Nucleus accumbens (tissue), 56 donors: ENCODE measurements at regions not wholly inside any gene's neighbourhood (a gene's known extent, or its start where the extent isn't known, plus 50 kb on each side); places are given as distances from the start of the nearest gene placed in this dataset.
"Not testable (repeated sequence)": the region's sequence is repeated elsewhere in the genome, so short reads cannot be mapped to it uniquely, and the experiment has no call there.

Experiments
- DNase-seq, 56 donors: peaks; one replicate each; lab custom pipeline; 2025; lab: John Stamatoyannopoulos, UW

DNA sequence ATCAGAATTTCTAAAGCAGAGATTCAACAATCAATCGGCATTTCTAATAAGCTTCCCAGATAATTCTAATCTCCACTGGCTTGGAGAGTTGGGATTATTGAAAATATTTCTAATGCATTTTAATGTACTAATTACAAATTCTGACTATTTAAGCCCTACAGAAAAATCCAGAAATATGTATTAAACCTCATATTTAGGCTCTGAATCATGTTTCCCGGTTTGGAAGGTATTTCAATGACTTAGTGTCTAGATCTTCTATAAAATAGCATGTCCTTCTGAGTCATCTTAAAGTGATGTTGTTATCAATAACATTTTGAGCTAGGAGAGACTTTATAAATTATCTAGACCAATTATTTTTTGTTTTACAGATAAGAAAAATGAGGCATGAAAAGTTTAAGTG, 258.8 kb upstream of the NRXN1 start:
- DNase-seq, result no peak

DNA sequence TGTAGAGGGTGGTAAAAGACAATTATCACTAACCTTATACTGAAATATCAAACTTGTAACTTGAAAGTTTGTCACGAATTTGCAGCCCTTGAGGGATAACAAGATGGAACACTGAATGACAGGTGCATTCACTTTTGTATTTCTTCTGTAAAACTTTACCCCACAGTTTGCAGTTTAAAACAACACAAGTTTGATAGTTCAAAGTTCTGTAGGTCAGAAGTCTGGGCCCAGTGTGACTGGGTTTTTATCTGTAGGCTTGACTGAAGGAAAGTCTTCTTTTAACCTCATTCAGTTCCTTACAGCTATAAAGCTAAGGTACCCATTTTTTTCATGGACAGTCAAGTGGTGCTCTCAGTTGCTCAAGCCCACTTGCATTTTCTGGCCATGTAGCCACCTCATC, 257.1 kb upstream of the NRXN1 start:
- DNase-seq, result no peak

DNA sequence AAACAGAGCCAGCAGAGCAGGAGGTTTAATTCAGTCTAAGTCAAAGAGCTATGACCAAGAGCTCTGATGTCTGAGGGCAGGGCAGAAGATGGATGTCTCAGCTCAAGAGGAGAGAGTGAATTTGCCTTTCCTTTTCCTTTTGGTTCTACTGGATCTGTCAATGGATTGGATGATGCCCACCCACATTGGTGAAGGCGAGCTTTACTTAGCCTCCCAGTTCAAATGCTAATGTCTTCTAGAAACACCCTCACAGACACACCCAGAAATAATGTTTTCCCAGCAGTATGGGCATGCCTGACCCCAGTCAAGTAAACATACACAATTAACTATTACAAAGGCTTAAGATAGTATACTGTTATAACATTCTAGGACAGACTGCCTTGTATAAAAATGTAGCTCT, 236.3 kb upstream of the NRXN1 start:
- DNase-seq, result no peak

GRCh38 chr2:51265539-51265938, 233.6 kb upstream of the NRXN1 start:
- DNase-seq, result no peak

DNA sequence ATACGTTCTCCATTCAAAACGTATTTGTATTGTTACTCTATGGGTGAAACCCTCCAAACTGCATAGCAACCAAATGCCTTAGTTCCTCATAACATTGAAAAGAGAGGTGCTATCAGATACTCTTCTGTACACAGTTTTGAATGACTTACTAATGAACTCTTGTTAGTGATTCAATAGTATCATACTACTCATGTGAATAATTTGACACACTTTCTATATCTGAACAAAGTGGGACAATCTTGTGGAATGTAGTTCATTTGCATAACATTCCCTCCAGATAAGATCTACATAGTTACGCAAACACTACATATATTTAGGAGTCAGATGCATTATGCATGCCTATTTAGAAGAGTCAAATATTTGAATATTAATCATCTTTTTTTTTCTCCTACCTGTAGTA, 232.0 kb upstream of the NRXN1 start:
- no peak for DNase-seq

DNA sequence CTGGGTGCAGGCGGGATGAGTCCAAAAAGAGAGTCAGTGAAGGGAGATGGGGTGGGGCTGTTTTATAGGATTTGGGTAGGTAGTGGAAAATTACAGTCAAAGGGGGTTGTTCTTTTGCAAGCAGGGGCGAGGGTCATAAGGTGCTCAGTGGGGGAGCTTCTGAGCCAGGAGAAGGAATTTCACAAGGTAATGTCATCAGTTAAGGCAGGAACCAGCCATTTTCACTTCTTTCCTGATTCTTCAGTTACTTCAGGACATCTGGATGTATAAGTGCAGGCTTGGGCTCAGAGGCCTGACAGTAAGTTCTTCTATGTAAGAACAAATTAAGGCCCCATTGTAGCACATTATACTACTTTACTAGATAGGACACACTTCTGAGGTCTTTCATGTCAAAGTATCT, 231.2 kb upstream of the NRXN1 start:
- not testable (repeated sequence) for DNase-seq

GRCh38 chr2:51258301-51258700, 226.4 kb upstream of the NRXN1 start:
- no peak for DNase-seq

GRCh38 chr2:51256736-51257135, 224.8 kb upstream of the NRXN1 start:
- DNase-seq, result no peak

DNA sequence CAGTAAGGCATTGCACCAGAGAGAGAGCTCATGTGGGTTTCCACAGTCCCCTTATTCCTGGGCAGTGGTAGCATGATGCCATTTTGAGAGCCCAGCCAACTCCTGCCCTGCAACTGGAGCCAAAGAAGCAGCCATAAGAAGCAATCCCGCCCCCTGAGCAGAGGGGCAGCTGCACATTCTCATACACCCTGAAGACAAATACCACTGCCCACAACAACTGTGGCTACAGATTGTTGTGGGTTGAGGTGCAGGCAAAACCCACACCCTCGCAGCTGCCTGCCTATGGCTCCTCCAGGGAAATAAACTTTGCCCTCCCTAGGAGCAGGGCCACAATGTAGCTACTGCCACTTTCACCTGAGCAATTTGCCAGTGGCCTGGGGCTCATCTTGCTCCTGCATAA, 219.4 kb upstream of the NRXN1 start:
- DNase-seq, result no peak

DNA sequence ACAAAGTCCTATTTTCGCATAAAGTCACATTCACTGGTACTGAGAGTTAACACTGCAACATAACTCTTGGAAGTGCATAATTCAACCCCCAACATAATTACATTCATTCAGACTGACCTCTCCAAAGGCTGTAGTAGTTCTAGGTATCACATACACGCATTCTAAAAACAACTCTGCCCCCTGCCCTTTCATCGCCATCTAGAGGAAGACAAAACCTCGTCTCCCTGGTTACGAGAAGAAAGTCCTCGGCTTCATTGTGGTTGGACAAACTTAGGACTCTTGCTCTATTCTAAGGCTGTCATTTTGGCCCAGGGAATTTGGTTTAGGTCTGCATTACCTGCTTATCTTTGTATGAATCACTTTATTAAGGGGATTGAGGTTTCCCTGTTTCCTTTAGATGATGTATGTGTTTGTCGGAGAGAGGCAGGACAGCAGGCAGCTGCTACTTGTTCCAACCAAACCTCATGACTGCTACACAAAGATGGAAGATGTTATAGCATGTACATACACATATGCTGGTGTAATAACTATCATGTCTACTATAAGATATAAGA, 215.4 kb upstream of the NRXN1 start:
- no peak for DNase-seq

DNA sequence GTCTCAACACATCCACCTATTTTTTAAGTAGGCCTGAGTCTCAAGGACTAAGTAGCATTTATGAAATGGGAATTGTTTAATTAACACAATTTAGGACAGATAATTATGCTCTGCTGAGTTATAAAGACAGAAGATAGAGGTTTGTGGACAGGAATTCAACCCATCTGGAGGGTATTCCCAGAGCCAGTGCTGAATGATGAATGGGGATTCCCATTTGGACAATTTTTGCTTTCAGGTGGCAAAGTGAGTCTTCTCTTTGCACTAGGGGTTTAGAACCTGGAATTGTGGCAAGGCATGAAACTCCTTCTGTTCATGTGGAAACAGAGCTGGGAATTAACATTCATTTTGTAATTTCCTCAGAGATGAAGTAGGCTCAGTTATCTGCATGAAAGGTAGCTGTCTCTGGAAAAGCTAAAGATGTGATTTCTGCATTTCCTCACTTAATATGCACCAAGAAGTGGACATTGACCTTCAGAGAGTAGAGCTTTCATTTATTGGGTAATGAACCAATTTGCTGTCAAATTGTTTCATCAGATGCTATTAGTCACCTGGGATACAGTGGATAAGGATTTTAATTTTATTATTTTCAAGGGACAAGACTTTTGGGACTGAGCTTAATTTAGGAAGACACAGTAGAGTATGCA, 212.1 kb upstream of the NRXN1 start:
- no peak for DNase-seq

GRCh38 chr2:51237626-51238271, 205.8 kb upstream of the NRXN1 start:
- DNase-seq, result no peak

- DNase-seq, result no peak
Observed at GRCh38 chr2:51232027-51232426, 200.1 kb upstream of the NRXN1 start.

DNA sequence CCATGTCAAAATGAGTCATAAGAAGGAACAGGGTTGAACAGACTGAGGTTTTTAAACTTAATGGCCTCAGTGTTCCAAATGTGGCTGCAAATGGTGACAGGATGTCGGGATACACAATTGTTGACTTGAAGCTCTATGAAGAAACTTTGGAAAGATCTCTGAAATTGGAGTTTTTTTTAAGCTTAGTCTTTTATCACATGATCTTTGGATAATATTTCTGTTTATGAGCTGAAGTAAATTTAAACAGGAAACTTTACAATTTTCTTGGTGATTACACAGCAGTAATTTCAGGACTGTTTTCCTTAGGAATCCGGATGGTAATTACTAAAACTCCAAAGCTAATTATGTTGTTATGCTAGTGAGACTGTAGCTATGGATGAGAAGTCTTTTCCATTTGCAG, 199.1 kb upstream of the NRXN1 start:
- no peak for DNase-seq

DNA sequence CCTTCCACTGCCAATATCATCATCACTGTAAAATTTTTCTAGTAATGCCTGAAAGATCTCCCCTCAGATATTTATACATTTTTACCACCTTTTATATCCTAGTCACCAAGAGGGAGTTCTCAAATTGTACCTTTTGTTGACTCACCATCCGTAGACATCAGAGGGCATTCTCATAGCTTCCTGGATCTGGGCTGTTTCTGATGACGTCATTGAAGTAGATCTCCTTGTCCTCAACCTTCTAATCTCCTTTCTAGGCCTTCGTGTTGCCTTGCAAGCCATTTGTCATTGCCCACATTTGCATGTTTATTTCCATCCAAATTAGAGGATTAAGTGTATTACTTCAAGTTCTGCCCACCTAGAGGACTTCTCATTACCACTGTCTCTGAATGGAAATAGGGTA, 193.4 kb upstream of the NRXN1 start:
- DNase-seq, result no peak

GRCh38 chr2:51224790-51225189, 192.9 kb upstream of the NRXN1 start:
- DNase-seq, result no peak

DNA sequence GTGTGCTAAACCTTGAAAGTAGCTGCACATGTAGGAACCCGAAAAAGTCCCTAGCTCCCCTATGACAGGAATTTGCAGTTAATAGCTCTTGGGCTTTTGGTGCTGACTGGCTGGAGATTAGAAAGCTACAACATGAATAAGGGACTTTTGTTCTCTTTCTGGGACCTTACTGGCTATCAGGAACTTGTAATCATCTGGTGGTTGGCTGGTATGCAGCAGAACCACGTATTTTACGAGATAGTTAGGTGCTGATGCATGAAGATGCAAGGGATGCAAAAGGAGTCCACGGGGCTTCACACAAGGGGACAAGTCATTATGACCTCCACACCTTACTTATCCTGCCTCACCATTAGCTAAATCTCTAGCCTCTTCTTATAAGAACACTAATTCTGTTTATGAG, 190.2 kb upstream of the NRXN1 start:
- DNase-seq, result no peak

DNA sequence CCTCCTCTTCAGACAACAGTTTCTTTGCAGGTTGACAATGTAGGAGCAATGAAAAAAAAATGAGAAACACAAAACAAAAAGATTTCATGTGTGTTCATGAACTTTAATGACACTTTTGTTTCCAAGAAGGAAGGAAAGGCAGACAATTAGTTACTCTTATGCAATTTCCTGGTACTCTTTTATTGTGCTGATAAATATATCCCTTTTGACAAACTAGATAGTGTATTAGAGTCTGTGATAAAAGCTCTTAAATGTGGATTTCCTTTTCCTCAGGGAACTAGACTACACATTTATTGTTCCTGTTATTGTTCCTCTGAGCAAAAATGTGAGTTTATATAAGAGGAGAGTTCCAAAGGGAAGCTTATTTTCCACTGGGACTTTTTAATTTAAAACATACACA, 188.7 kb upstream of the NRXN1 start:
- no peak for DNase-seq

DNA sequence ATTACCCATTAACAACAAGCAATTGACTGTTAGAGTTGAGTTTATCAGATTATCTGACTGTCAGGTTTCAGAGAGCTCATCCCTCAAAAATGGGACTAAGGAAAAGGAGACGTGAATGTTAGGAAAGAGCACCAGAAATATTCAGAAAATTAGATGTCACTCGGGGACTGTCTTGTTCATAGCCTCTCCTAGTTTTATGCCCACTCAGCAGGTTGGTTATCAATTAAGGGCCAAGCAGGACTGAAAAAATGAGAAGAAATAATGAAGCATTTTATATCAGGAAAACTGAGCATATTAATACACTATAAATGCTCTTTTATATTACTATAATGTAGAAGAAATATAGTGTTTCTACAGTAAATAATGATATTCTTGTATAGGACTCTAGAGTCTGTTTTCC, 188.1 kb upstream of the NRXN1 start:
- no peak for DNase-seq

DNA sequence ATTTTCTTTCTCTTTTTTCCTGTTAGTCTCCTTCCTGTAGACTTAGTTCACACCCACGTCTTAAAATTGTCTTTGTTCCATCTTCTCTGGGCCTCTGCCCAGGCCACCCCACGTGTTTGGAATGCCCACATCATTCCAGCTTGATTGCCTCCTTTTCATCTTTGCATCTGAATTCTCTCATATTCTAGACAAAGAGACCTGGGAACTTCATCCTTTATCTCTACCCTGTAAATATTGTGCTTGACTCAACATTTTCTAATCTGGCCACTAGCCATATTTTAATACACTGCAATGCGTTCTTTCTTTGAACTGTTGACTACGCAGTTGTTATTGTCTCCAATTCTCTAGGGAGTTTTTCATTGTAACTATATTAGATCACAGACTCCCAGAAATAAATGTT, 187.5 kb upstream of the NRXN1 start:
- DNase-seq, result no peak

DNA sequence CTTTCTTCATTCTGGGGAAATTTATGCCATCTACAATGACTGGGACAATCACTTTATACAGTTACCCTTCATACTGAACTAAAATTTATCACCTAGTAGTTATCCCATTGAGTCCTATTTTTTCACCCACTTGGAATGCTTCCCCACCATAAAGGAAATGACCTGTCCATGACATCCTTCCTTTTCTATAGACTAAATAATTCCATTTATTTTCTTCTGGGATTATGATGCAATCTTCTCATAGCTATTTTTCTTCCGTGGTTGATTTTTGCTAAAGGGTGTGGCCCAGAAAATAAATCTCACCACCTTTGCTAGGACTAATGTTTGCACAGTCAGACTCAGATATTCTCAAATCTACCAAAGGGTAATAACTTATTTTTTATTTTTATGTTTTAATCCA, 186.1 kb upstream of the NRXN1 start:
- DNase-seq, result no peak

DNA sequence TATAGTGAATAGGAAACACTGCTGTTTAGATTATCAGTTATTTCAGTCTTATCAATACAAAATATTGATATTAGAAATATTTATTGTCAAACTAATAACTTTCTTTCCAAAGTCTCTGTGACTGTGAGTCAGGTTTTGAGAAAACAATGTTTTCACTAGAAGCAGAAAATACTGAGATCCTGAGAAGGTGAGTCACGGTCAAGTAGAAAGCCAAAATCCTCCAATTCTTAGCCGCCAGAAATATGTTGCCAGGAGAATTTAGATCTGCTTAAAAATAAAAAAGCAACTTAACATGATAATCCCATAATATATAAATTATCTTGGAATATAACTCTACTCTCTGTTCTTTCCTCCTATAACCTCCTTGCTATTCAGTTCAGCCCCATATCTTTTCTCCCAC, 181.9 kb upstream of the NRXN1 start:
- no peak for DNase-seq

- no peak for DNase-seq
Observed at GRCh38 chr2:51212374-51212773, 180.4 kb upstream of the NRXN1 start.
